ENCODE measurements at regions not wholly inside any gene's neighbourhood (a gene's known extent, or its start where the extent isn't known, plus 50 kb on each side); places are given as distances from the start of the nearest gene placed in this dataset.
"Not testable (repeated sequence)": the region's sequence is repeated elsewhere in the genome, so short reads cannot be mapped to it uniquely, and the experiment has no call there.

DNA sequence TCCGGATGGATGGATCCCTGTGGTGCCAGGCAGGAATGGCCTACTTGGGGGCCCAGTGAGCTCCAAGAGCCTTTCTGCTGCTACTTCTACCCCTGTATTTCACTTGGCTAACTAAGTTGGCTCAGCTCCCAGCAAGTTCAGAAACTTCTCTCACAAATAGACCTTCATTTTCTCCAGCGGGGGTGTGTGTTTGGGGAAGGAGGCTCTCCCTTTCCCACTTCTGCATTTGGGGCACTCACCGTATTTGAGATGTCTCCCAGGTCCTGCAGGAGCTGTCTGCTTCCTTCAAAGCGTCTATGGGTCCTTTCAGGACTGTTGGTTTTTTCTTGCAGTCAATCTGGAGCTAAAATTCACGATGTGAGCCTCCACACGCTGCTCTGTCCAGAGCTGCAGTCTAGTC is 197.7 kb downstream of the SPANXN3 start:
- TF ChIP-seq CTCF (IDR thresholded peaks at IDR 0.05; ENCODE audit: unreplicated experiment): no peak
- H3K4me1 Mint-ChIP-seq (ENCODE audit: unreplicated experiment): no peaks in the 10 kb centered on the region
- H3K36me3 Mint-ChIP-seq (ENCODE audit: low read depth, unreplicated experiment): no peaks in the 10 kb centered on the region
- H3K27me3 Mint-ChIP-seq (ENCODE audit: unreplicated experiment): no peaks in the 10 kb centered on the region
- no peak for DNase-seq (ENCODE audit: low spot score)
- H3K4me3 Mint-ChIP-seq (ENCODE audit: unreplicated experiment): no peak overlapping the region
- H3K9me3 Mint-ChIP-seq (ENCODE audit: unreplicated experiment): no peaks in the 10 kb centered on the region
- no peak overlapping the region for H3K27ac Mint-ChIP-seq (ENCODE audit: unreplicated experiment)

- H3K4me3 Mint-ChIP-seq (ENCODE audit: unreplicated experiment); H3K4me1 Mint-ChIP-seq (ENCODE audit: unreplicated experiment); DNase-seq (ENCODE audit: low spot score); H3K36me3 Mint-ChIP-seq (ENCODE audit: low read depth, unreplicated experiment); H3K27ac Mint-ChIP-seq (ENCODE audit: unreplicated experiment); H3K9me3 Mint-ChIP-seq (ENCODE audit: unreplicated experiment); H3K27me3 Mint-ChIP-seq (ENCODE audit: unreplicated experiment): not testable (repeated sequence)
Observed at GRCh38 chrX:143318857-143319256, 198.4 kb downstream of the SPANXN3 start.

DNA sequence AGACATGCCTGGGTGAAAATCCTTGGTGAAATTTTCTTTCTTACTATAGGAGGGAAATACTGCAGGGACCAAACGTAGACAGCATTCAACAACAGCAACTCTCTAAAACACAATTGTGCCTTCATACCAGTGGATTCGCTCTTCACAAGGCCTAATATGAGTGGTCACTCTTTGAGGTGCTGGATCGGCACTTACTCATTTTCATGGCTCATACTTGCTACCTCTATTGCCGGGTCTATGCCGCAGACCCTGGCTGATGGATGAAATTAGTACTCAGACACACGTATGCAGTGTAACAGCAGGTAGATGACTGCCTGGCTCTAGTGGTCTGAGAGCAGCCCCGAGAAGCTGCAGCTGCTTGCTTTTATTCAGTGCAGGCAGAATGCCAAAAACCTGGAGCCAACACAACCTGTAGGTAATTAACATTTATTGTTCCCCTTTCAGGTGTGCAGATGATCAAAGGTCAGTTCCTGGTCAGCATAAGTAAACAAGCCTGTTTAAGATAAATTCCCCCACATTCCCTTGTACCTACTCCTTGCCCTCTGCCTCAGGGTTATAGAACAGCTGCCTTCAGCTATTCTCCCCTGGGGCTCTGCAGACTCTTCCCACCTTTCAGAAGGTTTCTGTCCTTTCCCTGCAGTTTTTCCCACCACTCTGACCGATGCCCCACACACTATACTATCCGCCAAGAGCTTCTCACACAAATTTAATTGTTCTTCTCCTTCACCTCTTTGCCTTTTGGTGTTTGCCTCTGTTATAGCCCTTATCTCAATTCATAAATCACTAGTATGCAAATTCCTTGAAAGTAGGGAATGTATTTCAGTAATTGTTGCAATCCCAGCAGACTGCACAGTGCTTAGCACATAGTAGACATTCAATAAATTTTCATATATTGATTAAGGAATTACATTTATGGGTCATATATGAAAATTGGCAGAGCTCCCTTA is 210.0 kb downstream of the SPANXN3 start:
- no peaks in the 10 kb centered on the region for H3K36me3 Mint-ChIP-seq (ENCODE audit: low read depth, unreplicated experiment)
- no peaks in the 10 kb centered on the region for H3K4me1 Mint-ChIP-seq (ENCODE audit: unreplicated experiment)
- no peak for TF ChIP-seq CTCF (IDR thresholded peaks at IDR 0.05; ENCODE audit: unreplicated experiment)
- H3K9me3 Mint-ChIP-seq (ENCODE audit: unreplicated experiment): no peaks in the 10 kb centered on the region
- no peak overlapping the region for H3K27ac Mint-ChIP-seq (ENCODE audit: unreplicated experiment)
- no peak for DNase-seq (ENCODE audit: low spot score)
- H3K4me3 Mint-ChIP-seq (ENCODE audit: unreplicated experiment): no peak overlapping the region
- no peaks in the 10 kb centered on the region for H3K27me3 Mint-ChIP-seq (ENCODE audit: unreplicated experiment)

DNA sequence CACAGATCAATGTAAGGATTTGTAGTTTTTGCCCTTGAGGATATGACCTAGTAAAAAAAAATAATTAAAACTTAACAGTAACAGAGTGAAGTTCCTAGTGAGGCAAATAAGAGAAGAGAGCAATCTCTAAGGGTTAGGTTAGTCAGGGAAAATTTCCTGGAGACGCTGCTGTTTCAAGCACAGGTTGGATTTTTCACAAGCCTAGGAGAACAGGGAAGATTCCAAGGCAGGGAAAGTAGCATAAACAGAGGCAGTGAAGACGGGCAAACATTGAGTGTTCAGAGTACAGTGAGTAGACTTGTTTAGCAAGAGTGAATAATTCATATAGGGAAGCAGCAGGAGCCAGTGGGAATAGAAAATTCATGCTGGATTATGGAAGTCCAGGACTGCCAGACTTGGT is 212.8 kb downstream of the SPANXN3 start:
- Mint-ChIP-seq H3K27me3 (ENCODE audit: unreplicated experiment) (no peaks in the 10 kb centered on the region), H3K27ac (ENCODE audit: unreplicated experiment) (no peak overlapping the region), H3K36me3 (ENCODE audit: low read depth, unreplicated experiment) (no peaks in the 10 kb centered on the region), H3K9me3 (ENCODE audit: unreplicated experiment) (no peaks in the 10 kb centered on the region), H3K4me3 (ENCODE audit: unreplicated experiment) (no peak overlapping the region), H3K4me1 (ENCODE audit: unreplicated experiment) (no peaks in the 10 kb centered on the region)
- TF ChIP-seq CTCF (IDR thresholded peaks at IDR 0.05; ENCODE audit: unreplicated experiment): no peak
- DNase-seq (ENCODE audit: low spot score): no peak

DNA sequence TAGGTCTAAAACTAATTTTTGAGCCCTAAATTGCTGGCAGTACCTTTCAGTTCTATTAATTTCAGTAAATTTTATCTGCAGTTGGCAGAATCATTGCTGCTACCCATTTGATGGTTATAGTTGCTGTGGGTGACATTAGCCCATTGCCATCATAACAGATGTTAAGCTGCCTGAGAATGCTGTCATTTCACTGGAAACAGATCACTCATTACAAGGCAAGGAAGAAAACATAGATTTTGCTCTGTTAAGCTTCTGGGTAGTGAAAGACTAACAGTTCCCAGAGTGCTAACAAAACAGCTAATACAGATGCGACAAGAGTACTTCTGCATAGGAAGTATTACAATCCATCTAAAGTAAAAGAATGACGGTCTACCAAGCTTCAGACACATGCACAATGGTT is 213.2 kb downstream of the SPANXN3 start:
- no peak for DNase-seq (ENCODE audit: low spot score)
- no peaks in the 10 kb centered on the region for H3K4me1 Mint-ChIP-seq (ENCODE audit: unreplicated experiment)
- no peak overlapping the region for H3K27ac Mint-ChIP-seq (ENCODE audit: unreplicated experiment)
- H3K4me3 Mint-ChIP-seq (ENCODE audit: unreplicated experiment): no peak overlapping the region
- no peak for TF ChIP-seq CTCF (IDR thresholded peaks at IDR 0.05; ENCODE audit: unreplicated experiment)
- H3K36me3 Mint-ChIP-seq (ENCODE audit: low read depth, unreplicated experiment): no peaks in the 10 kb centered on the region
- no peaks in the 10 kb centered on the region for H3K9me3 Mint-ChIP-seq (ENCODE audit: unreplicated experiment)
- no peaks in the 10 kb centered on the region for H3K27me3 Mint-ChIP-seq (ENCODE audit: unreplicated experiment)

All from endothelial cell (in vitro differentiated cells).